T-helper 1 cell treated with Interleukin-12 subunit alpha and Interleukin-12 subunit beta and Interleukin-4 antibody, amounts not matched to agents 30 ng/mL and 1 ng/mL, for 36 hours (primary cell): ENCODE measurements at regions not wholly inside any gene's neighbourhood (a gene's known extent, or its start where the extent isn't known, plus 50 kb on each side); places are given as distances from the start of the nearest gene placed in this dataset.

Experiments used
- intact Hi-C: fragments of 100-400 bp; cut with micrococcal nuclease; formaldehyde crosslinking; loops from one replicate; pipeline ENCODE4 v1.15.1; 2024

DNA sequence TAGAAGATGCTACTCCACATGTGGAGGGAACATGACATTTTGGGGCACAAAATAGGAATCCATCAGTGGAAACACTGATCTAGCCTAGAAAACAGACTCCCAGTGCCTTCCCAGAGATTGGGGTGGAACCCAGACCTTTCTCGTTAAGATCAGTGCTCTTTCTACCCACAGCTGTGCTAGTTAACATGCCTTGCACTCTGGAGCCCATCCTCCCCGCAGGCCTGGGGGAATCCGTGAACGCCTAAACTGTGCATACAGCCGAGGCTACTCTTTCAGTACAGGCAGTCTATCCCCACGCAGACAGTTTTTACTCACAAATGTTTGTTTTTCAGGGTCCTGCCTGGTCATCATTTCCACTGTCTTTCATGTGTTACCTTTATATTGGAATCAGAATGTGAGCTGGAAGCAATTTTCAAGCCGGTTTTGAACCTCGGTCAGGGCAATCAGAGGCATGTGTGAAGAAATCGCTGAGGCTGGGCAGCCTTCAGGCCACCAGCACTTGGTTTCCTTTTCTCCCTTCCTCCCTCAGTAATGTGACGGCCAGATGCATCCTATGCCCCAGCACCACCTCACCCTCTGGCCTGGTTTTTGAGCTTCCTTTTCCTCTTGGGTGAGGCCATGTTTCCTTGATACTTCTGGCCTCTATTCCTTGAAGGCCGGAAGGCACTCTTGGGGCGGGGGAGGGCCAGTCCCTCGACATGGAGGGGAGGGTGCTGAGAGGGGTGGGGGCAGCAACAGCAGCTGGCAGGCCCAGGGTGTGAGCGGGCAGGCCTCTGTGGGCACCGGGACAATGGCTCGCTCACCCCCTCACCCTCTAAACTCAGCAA is 123.6 kb upstream of the GALNT15 start:
- intact Hi-C loops: no loop called here

DNA sequence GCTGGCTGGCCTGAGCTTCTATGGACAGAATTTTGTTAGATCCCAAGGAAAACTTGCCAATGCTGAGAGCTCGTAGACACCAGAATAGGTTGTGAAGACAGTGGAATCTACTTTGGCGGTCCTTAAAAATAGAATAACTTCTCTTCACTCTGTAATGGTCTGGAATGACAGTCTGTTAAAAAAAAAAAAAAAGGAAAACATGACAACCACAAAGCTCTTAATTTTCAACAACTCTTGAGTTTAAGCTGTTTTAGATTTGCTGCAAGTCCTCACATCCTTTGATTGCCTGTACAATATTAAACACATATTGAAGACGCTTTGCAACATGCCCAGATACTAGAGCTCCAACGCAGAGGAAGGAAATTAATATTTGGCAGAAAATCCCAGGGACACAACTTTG is 122.8 kb upstream of the GALNT15 start:
- intact Hi-C loops: no loop called here

DNA sequence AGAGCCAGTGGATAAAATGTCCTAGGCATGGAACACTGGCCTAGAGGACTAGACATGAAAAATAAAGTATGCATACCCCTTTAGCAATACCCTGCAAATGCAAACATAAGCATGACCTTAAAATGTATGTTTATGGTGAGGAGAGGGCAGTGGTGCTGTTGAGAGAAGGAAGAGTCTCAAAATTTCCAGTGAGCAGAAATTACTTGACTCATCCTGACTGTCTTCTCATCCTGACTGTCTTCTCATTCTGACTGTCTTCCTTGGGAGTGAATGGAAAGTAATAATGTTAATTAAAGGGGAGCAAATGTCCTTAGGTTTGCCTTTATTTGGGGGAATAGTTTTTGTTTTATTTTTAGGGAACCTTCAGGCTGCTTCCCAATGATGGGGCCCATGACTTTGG is 121.5 kb upstream of the GALNT15 start:
- intact Hi-C loops: no loop called here

DNA sequence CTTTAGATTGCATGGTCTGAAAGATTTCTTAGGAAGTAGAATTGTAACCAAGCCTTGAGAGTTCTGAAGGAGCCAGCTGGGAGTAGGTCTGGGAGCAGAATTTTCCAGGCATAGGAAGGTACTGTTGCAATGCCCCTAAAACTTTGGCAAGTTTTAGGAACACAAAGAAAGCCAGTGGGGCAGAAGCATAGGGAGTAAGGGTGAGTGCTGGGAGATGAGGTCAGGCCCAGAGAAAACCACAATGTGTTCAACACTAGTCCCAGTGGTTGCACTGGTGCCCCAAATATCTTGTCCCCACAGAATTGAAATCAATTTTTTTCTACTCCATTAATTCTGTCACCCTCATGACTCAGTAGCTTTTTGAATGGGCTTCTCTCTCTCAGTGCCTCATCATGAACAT is 120.7 kb upstream of the GALNT15 start:
- intact Hi-C loops: no loop called here

DNA sequence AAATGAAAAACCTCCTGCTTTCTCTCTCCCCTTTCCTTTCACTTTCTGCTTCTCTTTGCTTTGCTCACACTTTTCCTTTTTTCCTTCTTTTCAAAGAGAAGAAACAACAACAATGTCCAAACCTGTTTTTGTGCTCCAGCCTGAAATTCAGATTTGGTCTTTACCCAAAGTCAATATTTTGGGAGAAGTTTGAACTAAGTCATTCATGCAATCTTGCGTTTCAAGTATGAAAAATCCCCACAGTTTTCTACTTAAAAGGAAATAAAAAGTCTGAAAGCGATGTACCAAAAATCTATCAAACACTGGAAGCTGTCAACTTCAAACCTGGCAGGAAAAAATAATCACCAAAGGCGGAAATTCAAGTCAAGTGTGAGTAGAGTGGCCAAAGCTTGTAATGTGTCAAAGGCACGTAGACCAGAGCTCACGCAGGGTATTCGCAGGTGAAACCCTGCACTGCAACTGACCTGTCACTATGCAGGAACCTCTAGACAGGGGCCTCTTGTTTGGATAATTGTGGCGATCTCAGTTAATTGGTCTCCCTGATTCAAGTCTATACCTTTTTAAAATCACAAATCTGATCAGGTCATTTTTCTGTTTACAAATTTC is 118.8 kb upstream of the GALNT15 start:
- intact Hi-C loops: no loop called here

DNA sequence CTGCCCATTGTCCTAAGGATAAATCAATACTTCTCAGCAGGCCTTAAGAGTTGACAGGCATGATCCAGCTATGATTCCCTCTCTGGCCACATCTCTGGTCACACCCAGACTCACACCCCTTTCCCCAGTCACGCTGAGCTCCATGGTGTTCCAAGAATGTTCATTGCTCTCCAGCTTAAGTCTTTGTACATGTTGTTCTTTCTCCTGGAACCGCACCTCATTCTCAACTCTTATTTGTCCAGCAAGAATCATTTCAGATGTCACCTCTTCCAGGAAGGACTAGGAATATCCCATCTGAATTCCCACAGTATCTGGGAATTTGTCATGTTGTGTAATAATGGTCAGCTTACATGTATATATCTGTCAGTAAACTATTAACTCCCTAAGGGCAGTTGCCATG is 118.3 kb upstream of the GALNT15 start:
- intact Hi-C loops: no loop called here

DNA sequence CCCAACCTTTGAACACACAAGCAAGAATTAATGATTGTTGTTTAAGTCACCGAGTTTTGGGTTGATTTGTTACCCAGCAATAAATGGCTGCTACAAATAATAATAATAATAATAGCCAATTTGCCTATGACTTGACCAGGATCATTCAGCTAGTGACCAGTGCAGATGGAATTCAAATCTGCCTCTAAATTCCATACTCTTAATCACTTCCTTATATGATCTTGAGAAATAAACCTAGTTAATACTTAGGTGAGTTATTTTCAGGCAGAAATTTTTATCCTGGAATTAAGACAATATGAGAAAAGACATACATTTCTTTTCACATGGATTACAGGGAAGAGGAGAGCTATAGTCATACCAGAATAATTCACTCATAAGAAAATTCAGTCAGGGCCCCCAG is 116.0 kb upstream of the GALNT15 start:
- intact Hi-C loops: no loop called here

DNA sequence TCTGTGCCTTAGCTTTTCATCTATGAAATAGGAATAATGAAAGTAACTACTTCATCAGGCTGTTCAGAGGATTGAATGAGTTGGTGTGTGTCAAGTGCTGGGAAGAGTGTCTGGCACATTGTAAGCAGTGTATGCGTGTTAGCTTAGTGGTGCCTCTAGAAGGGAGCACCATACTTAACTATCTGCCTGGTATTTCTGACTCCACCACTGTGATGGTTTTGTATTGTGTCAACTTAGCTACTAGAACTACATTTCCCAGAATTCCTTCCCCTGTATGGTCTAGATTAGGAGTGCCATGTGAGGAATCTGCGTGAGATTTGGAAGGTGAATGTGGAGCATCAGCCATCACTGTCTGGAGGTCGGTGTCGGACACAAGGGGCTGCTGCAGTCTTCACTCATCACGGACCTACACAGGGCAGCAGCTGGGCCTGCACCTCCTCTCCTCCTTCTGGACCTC is 115.4 kb upstream of the GALNT15 start:
- intact Hi-C loops: no loop called here

DNA sequence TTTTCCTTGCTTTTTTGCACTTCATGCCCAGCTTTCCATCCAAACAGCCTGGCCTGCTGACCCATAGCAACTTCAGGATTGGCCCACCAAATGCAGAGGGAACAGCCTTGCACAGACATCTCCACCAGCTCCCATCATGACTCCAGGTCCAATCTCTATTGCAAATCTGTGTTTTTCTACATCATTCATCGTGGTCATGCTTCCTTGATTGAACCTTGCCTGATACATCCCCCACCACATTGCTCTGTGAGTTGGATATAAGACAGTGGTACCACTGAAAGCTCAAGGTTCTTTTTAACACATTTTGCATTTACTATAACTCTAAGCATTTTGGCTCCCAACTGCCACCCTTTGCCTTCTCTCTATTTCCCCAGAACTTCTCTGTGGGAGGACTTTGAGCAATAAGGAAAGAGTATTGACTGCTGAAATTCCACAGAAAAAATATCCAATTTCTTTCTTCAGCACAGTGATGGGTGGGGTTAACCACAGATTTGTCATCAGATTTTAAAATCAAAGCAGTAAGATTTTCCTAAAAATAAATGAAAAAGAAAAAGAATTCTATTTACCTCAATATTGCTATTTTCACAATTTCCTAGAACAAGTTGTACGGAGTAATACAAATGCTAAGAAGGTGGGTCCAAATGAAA is 114.6 kb upstream of the GALNT15 start:
- intact Hi-C loops: no loop called here

DNA sequence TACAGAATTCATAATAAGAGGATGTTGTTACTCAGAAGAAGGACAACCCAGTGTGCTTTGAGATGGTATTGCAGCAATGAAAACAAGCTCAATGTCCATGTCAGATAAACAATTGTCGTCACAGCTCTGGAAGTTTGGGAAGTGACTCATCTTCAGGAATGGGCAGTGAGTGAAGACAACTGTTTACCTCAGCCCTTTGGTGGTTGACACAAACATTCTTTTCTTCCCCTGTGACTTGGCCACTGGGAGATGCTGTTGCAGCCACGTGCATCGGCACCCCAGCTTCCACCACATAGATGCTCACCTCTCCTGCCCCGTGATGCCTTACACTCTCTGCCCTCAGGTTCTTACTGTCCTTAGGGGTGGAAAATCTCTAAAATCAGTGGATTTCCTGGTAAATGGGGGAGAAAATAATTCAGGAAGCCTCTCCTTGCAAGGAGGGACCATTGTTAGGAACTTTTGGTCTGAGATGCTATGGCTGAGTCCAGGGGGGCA is 114.1 kb upstream of the GALNT15 start:
- intact Hi-C loops: no loop called here

DNA sequence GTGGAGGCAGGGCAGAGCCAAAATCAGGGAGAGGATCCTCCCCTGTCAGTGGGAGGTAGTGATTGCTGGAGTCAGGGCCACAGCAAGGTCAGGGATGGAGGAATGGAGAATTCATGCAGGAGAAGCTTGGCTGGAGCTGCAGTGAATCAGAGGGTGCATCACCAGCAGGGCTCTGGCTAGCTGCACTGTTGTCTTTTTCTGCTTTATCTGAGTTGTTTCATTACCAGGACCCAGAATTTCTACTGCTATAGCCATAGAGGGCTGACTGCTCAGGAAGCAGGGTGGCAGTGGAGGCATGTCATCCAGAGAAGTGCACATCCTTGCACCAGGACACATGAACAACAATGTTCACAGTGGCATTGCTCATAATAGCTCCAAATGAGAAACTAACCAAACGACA is 113.5 kb upstream of the GALNT15 start:
- intact Hi-C loops: no loop called here

DNA sequence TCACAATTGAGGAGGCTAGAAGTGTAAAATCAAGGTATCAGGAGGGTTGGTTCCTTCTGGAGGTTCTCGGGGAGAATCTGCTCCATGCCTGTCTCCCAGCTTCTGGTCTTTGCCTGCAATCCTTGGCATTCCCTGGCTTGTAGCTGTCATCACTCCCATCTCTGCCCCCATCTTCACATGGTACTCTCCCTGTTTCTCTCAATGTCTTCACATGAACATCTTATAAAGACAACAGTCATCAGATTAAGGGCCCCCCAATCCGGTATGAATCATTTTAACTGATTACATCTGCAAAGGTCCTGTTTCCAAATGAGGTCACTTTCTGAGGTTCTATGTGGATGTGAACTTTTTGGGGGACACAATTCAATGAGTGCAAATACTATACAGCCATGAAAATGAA is 113.0 kb upstream of the GALNT15 start:
- intact Hi-C loops: no loop called here

DNA sequence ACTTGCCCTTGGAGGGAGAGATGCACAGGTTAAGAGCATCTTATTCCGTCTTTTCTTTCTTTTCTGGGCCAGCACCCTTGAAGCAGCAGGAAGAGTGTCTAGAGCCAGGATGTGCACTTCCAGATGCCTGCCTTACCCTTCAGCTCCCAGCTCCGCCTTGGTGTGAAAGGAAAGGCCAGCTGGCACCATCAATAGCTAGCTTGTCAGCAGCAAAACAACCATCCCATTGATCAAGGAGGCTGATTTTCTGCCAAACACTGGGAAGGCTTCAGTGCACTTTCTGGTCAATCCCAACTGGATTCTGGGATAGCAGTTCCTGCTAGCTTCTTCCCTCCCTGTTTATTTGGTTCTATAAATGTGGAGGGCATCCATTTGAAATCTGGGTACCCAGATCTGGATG is 110.9 kb upstream of the GALNT15 start:
- intact Hi-C loops: no loop called here

DNA sequence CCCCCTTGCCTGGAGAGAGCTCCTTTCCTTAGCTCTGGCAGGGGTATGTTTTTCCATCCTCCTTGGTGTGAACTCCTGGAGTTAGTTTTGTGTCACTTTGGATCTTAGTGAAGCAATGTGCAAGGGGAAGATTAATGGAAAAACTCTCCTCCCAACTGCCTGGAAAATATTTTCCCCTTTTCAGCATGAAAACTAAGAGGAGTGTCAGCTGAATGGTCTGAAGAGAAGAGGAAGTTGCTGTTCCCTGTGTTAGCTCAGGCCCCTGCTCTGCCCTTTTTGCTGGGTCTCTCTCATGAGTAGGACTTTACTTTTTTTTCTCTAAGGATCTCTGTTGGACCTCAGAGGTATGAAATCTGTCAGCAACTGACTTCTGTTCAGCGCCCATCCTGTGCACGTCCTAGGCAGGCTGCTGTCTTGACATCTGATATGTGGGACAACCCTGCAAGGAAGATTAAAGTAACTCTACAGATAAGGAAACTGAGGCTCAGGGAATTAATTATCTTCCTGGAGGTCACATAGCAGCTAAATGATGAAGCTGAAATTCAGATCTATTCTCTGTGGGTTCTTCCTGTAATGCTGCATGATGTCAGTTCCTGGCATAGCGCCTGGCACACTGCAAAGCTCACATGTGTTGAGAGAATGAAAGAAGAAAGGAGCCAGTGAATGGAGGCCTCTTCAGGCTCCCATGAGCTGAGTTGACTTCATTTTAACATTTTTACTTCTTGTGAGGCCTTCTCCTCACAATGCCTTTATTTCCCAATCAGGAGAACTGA is 109.7 kb upstream of the GALNT15 start:
- intact Hi-C loops: no loop called here

DNA sequence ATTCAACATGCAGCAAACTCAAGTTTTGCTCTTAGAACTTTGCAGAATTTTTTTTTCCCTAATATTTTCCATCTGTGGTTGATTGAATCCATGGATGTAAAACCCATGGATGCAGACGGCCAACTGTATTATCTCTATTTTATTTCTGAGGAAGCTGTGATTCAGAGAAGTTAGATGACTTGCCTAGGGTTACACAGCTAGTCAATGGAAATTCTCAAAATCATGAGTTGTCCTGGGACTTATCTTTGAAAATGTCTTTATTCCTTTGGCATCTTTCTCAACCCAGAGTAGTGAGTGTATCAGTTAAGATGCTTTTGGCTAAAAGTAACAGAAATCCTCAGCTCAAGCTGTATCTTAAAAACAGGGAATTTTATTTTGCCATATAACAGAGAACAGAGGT is 107.9 kb upstream of the GALNT15 start:
- intact Hi-C loops: no loop called here

DNA sequence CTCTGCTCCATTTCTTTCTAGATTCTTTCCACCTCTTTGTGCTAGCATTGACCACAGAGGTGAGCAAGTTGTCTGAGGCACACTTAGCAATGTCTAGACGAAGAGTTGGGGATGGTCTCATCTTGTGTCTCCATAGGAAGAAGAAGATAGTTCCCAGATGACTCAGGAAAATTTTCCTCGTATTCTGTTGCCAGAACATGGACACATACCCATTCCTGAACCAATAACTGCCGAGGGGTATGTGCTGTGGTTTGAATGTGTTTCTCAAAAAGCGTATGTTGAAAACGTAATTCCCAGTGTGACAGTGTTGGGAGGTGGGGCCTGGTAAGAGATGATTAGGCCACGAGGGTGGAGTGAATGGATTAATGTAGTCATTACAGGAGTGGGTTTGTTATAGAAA is 107.5 kb upstream of the GALNT15 start:
- intact Hi-C loops: no loop called here

DNA sequence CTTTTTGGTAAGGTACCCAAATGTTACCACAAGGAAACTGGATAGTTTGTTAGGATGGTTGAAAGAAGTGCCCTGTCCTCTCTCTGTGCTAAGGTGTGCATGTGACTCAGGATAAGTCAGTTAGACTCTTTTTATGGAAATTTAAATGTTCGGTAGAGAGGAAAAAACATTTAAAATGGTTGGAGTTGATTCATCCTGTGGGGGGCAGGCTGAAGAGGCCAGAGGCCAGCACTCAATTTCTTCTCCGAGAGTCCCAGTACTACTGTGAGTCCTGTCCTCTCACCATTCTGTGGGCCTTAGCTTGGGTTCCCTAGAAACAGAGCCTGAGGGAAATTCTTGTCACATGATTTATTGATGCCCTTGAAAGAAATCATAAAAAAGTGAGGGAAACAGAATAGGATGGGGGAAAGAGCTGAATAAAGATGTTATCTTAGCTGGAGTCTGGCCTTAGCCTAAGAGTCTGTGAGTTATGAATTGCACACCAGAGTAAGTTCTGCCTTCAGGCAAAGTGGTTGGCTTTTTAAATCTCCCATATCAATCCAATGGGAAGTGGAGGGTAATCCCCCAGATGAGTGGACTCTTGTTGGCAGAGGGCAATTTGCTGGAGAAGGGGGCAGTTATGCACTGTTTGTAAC is 106.5 kb upstream of the GALNT15 start:
- intact Hi-C loops: no loop called here

DNA sequence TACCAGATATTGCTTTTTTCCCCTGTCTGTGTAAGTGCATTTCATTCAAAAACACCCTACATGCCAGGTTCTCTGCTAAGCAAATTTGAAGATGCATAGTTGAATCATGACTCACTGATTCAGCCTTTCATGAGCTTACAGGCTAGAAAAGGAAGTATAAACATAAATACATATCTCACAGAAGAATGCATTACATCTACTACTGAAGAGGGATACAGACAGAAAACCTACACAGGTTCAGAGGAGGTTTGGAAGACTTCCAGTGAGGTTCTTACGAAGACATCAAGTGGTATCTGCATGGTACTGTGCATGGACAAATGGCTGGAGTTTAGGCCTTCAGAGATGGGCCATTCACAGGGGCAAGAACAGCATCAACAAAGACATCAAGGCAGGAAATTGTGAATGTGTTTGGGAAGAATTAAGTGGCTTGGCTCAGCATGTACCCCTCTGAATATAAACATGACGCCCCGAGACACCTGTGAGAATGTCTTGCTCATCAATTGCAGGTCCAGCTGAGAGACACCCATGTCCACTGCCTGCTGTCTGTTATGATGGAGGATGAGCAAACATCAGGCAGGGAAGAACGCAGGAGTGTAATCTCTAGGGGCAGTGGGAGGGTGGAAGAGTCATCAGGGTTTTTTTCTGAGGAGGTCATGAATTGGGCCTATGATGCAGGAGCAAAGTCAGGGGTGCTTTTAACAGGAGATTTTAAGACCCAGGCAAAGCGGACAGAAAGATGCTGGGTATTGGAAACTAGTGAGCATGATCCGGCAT is 105.1 kb upstream of the GALNT15 start:
- intact Hi-C loops: no loop called here

DNA sequence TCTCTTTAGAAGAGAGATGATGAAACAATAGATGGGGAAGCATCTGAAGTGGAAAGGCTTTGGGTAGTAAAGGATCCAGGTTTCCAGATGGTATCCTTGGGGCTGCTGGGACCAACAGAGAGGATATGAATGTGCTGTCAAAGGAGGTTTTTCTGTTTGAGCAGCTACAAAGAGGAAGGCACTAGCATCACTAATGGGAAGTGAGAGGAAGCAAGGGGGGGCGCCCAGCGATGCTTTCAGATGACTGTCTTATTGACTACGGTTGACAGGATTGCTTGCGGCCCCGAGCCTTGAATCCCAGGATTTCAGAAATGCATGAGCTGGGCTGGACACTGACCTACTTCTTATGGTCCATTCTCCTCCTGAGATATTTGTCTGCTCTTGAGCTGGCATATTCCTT is 103.8 kb upstream of the GALNT15 start:
- intact Hi-C loops: no loop called here

DNA sequence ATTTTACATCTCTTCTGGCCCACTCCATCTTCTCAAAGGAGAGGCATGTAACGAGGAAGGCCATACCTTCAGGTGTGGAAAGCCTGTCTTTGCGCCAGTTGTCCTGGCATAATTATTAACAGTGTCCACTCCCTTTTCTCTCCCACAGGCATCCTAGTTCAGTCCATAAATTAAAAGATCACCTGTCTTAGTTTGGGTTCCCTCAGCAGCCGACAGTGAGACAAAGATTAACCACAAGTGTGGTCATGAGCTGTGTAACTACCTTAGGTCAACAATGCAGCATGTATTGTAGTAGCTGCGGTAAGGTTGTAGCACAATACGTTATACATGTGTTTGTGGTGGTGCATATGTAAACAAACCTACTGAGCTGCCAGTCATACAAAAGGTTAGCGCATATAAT is 103.3 kb upstream of the GALNT15 start:
- intact Hi-C loops: no loop called here
